ENCODE measurements at regions not wholly inside any gene's neighbourhood (a gene's known extent, or its start where the extent isn't known, plus 50 kb on each side); places are given as distances from the start of the nearest gene placed in this dataset.

DNA sequence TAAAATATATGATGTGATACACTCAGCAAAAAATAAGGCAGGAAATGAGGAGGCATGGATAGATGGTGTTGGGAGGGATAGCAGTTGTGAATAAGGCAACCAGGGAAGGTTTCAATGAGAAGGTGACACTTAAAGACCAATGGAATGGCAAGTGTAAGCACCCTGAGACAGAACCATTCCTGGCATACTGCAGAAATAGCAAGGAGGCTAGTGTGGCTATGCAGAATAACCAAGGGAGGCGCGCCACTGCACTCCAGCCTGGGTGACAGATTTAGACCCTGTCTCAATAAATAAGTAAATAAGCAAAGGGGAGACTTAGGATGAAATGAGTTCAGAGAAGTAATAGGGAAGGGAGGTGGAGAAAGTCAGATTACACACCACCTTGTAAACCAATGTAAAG, 113.9 kb downstream of the TOMM20 start:
- CTCF ChIA-PET: no interaction called here

DNA sequence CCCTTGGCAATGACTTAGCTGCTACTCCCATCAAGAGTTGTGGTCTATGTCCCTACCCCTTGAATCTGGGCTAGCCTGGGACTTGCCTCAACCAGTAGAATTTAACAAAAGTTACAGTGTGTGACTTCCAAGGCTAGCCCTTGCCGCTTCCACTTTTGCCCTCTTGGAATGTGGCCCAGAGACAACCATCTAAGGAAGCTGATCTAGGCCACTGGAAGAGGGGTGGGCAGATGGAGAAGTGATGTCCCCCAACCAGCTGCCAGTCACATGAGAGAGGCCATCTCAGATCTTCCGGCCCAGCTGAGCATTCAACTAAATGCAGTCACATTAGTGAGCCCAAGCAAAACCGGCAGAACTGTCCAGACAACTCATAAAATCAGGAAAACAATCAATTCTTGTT, 115.1 kb downstream of the TOMM20 start:
- ChIA-PET POLR2A (no interaction called here), CTCF (no interaction called here)

More for the DNA sequence above, 113.9 kb downstream of the TOMM20 start:
- POLR2A ChIA-PET: interaction anchor here (0.8 to 1.2 kb wide), 3 partner anchors 63 to 415 kb away, joined by 4 to 5 read pairs (median 4); partner anchors contain the start of gene IRF2BP2

DNA sequence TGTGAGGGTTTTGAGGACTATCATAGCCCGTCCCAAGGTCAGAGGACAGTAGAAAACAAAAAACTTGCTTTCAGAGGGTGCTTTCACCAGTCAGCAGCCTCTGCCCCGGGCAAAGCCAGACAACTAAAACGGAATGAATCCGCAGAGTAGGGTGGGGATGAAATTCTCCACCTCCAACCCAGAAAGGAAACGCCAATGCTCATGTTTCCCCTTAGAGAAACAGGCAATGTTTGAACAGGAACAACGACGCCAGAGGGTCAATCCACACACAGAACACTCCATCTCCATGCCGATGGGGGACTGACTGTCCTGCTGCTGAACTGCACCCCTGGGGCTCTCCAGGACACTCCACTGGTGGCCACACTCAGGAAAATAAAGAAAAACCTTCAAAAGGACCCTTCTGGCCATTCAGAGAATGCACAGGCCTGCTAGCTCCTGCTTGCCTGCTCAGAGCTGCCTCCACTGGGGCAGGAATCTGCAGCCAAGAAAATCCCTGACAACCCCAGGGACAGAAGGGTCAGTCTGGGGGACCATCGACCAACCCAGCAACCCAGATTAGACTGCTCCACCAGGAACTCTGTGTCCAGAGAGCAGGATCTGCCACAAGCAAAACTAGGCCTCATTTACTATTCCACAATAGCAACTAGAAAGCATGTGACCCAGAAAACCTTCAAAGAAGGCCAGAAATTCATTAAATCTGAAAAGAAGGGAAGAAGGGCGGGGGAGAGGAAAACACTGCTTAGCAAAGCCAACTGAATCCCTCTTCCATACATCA, 116.0 kb downstream of the TOMM20 start:
- ChIA-PET CTCF (interaction anchor here (1.0 to 1.5 kb wide), 7 partner anchors 33 to 408 kb away, joined by 3 to 19 read pairs (median 7); no protein-coding TSS in a partner anchor), POLR2A (interaction anchor here (0.9 to 1.8 kb wide), 14 partner anchors 13 to 517 kb away, joined by 3 to 11 read pairs (median 6); partner anchors contain the start of gene IRF2BP2)

DNA sequence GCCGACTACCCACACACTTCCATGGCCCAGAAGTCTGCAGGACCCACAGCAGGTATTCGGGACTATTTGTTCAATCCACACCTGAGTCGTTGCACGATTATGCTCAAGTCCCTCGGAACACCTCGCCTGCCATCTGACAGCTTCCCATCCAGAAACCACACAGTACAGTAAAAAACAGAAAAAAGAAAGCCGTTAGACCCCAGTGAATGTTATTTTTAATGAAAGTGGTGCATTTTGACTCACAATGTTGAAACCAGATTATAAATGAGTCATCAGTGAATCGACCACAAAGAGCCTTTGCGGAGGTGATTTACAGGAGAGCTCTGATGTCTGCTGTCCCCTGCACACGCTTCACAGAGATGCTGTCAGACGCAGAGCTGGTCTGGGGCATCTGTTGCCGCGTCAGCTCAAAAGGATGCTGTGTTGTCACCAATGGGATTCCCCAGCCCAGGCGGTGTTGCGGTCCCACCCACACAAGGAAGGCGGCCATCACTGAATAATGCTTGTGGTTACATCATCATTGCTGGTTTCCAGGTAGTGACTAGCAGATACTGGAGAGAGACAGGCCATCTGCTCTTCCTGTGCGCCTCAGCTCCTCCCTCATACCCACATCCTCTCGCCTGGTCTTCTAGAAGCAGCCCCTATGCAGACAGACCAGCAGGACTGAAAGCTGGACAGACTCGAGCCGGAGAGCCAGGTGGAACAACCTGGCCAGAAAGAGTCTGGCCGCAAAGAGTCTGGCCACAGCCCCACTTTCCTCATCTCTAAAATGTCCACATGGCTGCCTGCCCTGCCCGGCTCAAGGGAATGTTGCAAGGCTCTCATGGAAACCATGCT, 116.8 kb downstream of the TOMM20 start:
- ChIA-PET POLR2A (interaction anchor here (0.6 to 1.8 kb wide), 23 partner anchors 12 to 517 kb away, joined by 3 to 11 read pairs (median 6); partner anchors contain the start of gene IRF2BP2), CTCF (interaction anchor here (0.7 to 1.5 kb wide), 11 partner anchors 32 to 512 kb away, joined by 3 to 19 read pairs (median 5); no protein-coding TSS in a partner anchor)

DNA sequence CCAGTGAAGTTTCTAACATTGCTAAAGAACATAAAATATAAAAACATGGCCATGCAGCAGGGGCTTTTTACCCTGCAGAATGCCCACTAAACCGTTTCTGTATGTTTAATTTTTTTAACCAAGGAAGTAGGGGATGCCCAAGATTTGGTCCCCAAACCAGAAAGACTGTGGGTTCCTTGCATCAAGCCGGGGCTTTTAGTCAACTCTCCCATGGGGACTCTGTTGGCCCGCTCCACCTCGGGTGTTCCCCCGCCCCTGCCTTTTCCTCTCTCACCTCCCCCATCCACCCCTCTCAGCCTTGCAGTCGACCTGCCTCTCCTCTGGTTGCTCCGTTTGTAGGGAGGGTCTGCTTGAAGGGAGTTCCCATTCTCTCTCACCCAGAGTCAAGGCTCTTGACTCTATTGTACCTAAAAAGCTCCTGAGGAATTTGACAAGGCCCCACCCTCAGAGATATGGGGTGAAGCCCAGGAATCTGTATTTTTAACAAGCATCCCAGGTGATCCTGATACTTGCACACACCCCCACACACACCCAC, 117.5 kb downstream of the TOMM20 start:
- POLR2A ChIA-PET: interaction anchor here (0.5 to 1.8 kb wide), 22 partner anchors 12 to 516 kb away, joined by 3 to 11 read pairs (median 6); partner anchors contain the start of gene IRF2BP2

DNA sequence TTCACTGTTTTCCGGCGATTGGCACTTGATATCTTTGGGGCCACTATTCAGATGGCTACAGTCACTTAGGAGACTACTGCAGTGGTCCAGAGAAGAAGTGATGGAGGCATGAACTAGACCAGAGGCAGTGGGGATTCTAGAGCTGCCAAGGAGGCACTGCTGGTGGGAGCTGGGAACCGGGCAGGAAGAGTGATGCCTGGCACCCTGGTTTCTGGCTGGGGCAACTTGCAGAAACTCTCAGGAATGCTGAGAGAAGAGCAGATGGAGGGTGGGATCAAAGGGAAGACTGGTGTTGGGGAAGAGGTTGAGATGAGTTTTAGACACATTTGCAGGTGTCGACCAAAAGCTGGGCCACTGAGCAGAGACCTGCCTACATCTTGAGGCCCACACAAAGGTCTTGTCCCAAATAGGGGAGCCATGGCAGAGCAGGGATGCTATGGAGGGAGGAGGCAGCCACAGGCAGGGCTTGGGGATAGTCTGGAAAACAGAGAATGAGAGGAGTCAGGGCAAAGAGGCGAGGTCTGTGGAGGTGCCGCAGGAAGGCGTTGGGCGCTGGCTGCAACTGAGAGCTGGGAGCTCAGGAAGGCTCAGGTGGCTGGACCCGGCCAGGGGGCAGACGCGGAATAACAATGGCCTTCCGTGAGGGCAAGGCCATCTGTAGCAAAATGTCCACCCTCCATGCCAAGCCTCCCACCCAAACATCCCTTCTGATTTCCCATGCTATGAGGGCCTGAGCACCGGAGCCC, 118.9 kb downstream of the TOMM20 start:
- POLR2A ChIA-PET: no interaction called here

More for the DNA sequence above, 117.5 kb downstream of the TOMM20 start:
- CTCF ChIA-PET: interaction anchor here (0.7 to 1.5 kb wide), 10 partner anchors 32 to 512 kb away, joined by 3 to 19 read pairs (median 5); no protein-coding TSS in a partner anchor

GRCh38 chr1:235009074-235009473, 119.6 kb downstream of the TOMM20 start:
- CTCF ChIA-PET: interaction anchor here (0.7 kb wide), 1 partner anchor 39 kb away, joined by 3 read pairs; no protein-coding TSS in a partner anchor
- POLR2A ChIA-PET: no interaction called here

More for the DNA sequence above, 118.9 kb downstream of the TOMM20 start:
- CTCF ChIA-PET: interaction anchor here (0.7 kb wide), 1 partner anchor 39 kb away, joined by 3 read pairs; no protein-coding TSS in a partner anchor

- POLR2A ChIA-PET: interaction anchor here (0.8 kb wide), 1 partner anchor 398 kb away, joined by 3 read pairs; the partner anchor contains the start of gene IRF2BP2
- CTCF ChIA-PET: interaction anchor here (0.5 to 1.8 kb wide), 3 partner anchors 19 to 74 kb away, joined by 3 to 6 read pairs (median 5); no protein-coding TSS in a partner anchor
Observed at GRCh38 chr1:235008239-235008638, 120.4 kb downstream of the TOMM20 start.

- ChIA-PET POLR2A (interaction anchor here (0.6 kb wide), 1 partner anchor 9 kb away, joined by 7 read pairs; no protein-coding TSS in a partner anchor), CTCF (interaction anchor here (1.8 kb wide), 1 partner anchor 18 kb away, joined by 6 read pairs; no protein-coding TSS in a partner anchor)
Observed at GRCh38 chr1:235006816-235007215, 121.8 kb downstream of the TOMM20 start.

GRCh38 chr1:235006132-235006721, 122.4 kb downstream of the TOMM20 start:
- CTCF ChIA-PET: interaction anchor here (1.8 kb wide), 1 partner anchor 17 kb away, joined by 6 read pairs; no protein-coding TSS in a partner anchor
- POLR2A ChIA-PET: interaction anchor here (0.6 kb wide), 1 partner anchor 10 kb away, joined by 7 read pairs; no protein-coding TSS in a partner anchor

- POLR2A ChIA-PET: no interaction called here
- CTCF ChIA-PET: interaction anchor here (0.6 kb wide), 1 partner anchor 79 kb away, joined by 3 read pairs; no protein-coding TSS in a partner anchor
Observed at GRCh38 chr1:235004840-235005391, 123.7 kb downstream of the TOMM20 start.

DNA sequence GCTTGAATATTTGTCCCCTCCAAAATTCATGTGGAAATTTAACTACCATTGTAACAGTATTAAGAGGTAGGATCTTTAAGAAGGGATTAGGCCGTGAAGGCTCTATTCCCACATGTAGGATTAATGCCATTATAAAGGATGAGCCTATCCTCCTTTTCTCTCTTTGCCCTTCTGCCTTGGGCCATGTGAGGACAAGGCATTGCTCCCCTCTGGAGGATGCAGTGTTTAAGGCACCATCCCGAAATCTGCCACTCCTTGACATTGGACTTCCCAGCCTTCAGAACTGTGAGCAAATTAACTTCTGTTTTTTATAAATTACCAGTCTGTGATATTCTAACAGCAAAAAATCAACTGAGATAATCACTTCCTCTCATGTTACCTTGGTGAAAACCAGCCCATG, 124.4 kb downstream of the TOMM20 start:
- ChIA-PET POLR2A (no interaction called here), CTCF (no interaction called here)

GRCh38 chr1:235002706-235003300, 125.8 kb downstream of the TOMM20 start:
- CTCF ChIA-PET: interaction anchor here (1.0 to 1.1 kb wide), 2 partner anchors 14 to 47 kb away, joined by 3 read pairs; no protein-coding TSS in a partner anchor
- POLR2A ChIA-PET: no interaction called here

GRCh38 chr1:234999513-234999940, 129.1 kb downstream of the TOMM20 start:
- CTCF ChIA-PET: no interaction called here
- POLR2A ChIA-PET: interaction anchor here (1.7 kb wide), 1 partner anchor 12 kb away, joined by 4 read pairs; no protein-coding TSS in a partner anchor

DNA sequence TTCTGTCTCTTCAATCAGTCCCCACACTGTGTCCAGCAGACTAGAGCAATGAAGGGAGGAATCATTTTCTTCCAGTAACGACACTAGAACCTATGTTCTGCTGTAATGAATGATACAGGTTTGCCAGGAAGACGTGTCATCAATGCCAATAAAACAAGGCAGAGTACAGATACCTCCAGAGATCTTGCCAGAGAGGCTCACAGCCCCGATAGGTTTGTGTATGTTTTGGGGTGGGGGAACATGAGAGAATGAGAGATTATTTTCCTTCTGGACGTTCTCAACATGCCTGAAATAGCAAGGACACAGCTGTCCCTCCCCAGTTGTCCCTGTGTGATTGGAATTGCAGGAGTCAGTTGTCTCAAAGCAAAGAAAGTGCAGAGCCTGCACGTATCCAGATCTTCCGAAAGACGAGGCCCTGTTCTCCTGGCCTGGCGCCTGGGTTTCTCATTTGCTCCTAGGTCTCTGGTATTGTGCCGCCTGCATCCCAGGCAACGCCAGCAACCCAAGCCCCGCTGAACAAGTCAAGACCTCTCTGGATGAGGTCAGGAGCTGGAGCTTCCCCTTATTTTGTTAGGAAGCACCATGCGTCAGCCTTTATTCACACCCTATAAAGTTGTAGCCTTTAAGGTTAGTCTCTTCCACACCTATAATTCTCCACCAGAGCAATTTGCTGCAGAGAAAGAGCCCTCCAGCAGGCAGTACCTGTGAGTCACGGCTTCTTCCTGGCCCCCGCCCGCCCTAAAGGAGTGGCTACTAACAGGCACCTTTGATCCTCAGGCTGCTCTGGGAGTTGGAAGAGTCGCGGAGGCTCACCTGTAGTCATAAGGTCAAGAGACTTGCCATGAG, 130.5 kb downstream of the TOMM20 start:
- ChIA-PET CTCF (interaction anchor here (0.6 kb wide), 1 partner anchor 514 kb away, joined by 4 read pairs; no protein-coding TSS in a partner anchor), POLR2A (interaction anchor here (1.7 kb wide), 1 partner anchor 14 kb away, joined by 4 read pairs; no protein-coding TSS in a partner anchor)

All from activated CD8-positive, alpha-beta memory T cell treated with anti-CD3 and anti-CD28 coated beads for 36 hours (primary cell).